ENCODE measurements at regions not wholly inside any gene's neighbourhood (a gene's known extent, or its start where the extent isn't known, plus 50 kb on each side); places are given as distances from the start of the nearest gene placed in this dataset.

GRCh38 chr11:70820712-70821111, 422.4 kb downstream of the CTTN start:
- no peaks in the 10 kb centered on the region for H3K36me3 Mint-ChIP-seq (ENCODE audit: insufficient read depth)
- no peaks in the 10 kb centered on the region for H3K4me1 Mint-ChIP-seq (ENCODE audit: low read depth in 2 of 2)
- ATAC-seq (replicated peaks) = no peak
- H3K9me3 Mint-ChIP-seq = peaks cover 0 to 2% of the 10 kb centered on the region in 2 donors
- peaks cover 26 to 54% of the 10 kb centered on the region in 2 donors for H3K27me3 Mint-ChIP-seq
- no peak overlapping the region for H3K27ac Mint-ChIP-seq
- no peak overlapping the region for H3K4me3 Mint-ChIP-seq
- DNase-seq = no peak

DNA sequence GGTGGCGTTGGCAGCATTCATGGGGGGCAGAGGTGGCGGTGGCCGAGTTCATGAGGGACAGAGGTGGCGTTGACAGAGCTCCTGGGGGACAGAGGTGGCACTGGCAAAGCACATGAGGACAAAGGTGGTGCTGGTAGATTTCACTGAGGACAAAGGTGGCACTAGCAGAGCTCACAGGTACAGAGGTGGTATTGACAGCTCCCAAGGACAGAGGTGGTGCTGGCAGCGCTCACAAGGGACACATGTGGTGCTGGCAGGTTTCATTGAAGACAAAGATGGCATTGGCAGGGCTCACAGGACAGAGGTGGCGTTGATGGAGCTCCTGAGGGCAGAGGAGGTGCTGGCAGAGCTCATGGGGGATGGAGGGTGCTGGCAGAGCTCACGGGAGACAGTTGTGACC, 425.4 kb downstream of the CTTN start:
- no peak overlapping the region for H3K4me3 Mint-ChIP-seq
- DNase-seq = no peak
- ATAC-seq (replicated peaks) = no peak
- peaks cover 0 to 2% of the 10 kb centered on the region in 2 donors for H3K9me3 Mint-ChIP-seq
- H3K27me3 Mint-ChIP-seq = peaks cover 40 to 74% of the 10 kb centered on the region in 2 donors
- H3K36me3 Mint-ChIP-seq (ENCODE audit: insufficient read depth) = no peaks in the 10 kb centered on the region
- H3K27ac Mint-ChIP-seq = no peak overlapping the region
- peaks cover 0 to 3% of the 10 kb centered on the region in 2 donors for H3K4me1 Mint-ChIP-seq (ENCODE audit: low read depth in 2 of 2)

DNA sequence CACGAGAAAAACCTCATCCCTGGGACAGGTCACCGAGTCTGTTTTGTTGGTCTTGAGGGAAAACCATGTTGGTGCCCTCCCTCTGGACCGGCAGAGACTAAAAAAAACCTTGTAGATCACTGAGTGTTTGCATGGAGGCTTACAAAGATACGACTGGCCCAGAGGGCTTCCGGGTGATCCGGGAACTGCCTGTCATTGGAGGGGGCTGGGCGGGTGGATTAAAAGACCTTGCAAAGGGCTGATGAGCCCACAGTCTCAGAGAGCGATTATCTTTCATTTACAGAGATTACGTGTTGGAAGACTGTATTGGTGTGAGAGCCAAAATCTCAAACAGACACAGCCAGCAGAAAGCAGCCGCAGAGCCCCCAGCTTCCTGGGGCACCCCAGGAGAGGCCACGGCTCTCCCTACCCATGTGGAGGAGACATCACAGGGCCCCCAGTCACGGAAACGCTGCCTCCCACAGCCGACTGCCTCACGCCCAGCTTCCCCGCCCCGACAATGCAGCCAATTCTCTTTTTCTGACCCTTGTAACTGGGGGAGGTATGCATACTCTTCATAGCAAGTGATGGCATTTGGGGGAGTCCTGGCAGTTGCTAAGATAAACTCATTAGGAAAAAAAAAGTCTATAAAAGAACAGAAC, 426.4 kb downstream of the CTTN start:
- Mint-ChIP-seq H3K27me3 (peaks cover 40 to 76% of the 10 kb centered on the region in 2 donors), H3K36me3 (ENCODE audit: insufficient read depth) (no peaks in the 10 kb centered on the region), H3K9me3 (peaks cover 0 to 2% of the 10 kb centered on the region in 2 donors), H3K4me1 (ENCODE audit: low read depth in 2 of 2) (peaks cover 0 to 3% of the 10 kb centered on the region in 2 donors), H3K4me3 (no peak overlapping the region), H3K27ac (no peak overlapping the region)
- ATAC-seq (replicated peaks) = no peak
- no peak for DNase-seq

DNA sequence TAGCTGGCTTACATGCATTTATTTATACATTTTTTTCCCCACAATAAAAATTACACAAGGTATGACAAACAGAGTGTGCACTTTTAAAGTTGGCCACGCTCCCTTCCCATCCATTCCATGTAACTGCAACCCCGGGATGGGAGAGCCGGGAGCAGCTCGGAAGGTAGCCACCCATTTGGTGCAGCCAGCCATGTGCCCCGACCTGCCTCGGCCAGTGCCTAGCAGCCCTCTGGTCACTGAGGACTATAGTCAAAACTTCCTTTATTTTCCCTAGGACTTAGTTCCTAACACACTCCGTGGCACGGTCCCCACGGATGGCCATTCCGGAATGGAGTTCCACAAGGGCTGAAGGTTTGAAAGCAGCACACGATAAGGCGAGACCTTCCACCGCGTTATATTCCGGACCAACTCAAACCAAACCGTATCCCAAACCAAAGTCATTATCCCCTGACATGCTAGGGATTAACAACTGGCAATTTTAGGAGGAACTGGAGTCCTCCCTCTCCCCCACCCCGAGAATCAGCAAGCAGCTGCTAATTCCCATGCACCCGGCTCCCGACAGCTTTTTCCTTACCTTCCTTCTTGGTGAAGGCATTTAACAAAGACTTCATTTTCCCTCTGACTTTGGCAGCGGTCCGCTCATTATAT, 426.4 kb downstream of the SHANK2 start:
- H3K9me3 Mint-ChIP-seq = peaks cover 0 to 2% of the 10 kb centered on the region in 2 donors
- H3K4me3 Mint-ChIP-seq = no peak overlapping the region
- no peak for DNase-seq
- H3K27ac Mint-ChIP-seq = no peak overlapping the region
- peaks cover 40 to 82% of the 10 kb centered on the region in 2 donors for H3K27me3 Mint-ChIP-seq
- no peak for ATAC-seq (replicated peaks)
- no peaks in the 10 kb centered on the region for H3K36me3 Mint-ChIP-seq (ENCODE audit: insufficient read depth)
- H3K4me1 Mint-ChIP-seq (ENCODE audit: low read depth in 2 of 2) = peaks cover 0 to 3% of the 10 kb centered on the region in 2 donors

- H3K4me3 Mint-ChIP-seq = no peak overlapping the region
- peaks cover 0 to 3% of the 10 kb centered on the region in 2 donors for H3K4me1 Mint-ChIP-seq (ENCODE audit: low read depth in 2 of 2)
- no peak for ATAC-seq (replicated peaks)
- H3K36me3 Mint-ChIP-seq (ENCODE audit: insufficient read depth) = no peaks in the 10 kb centered on the region
- no peak for DNase-seq
- no peak overlapping the region for H3K27ac Mint-ChIP-seq
- H3K9me3 Mint-ChIP-seq = peaks cover 0 to 2% of the 10 kb centered on the region in 2 donors
- peaks cover 40 to 88% of the 10 kb centered on the region in 2 donors for H3K27me3 Mint-ChIP-seq
Observed at GRCh38 chr11:70826541-70827335, 425.6 kb downstream of the SHANK2 start.

- ATAC-seq (replicated peaks) = no peak
- Mint-ChIP-seq H3K9me3 (no peaks in the 10 kb centered on the region), H3K36me3 (ENCODE audit: insufficient read depth) (no peaks in the 10 kb centered on the region), H3K4me1 (ENCODE audit: low read depth in 2 of 2) (peaks cover 0 to 3% of the 10 kb centered on the region in 2 donors), H3K4me3 (no peak overlapping the region), H3K27me3 (peaks cover 35 to 86% of the 10 kb centered on the region in 2 donors), H3K27ac (no peak overlapping the region)
- DNase-seq = no peak
Observed at GRCh38 chr11:70828593-70829082, 423.7 kb downstream of the SHANK2 start.

GRCh38 chr11:70829134-70829885, 423.1 kb downstream of the SHANK2 start:
- DNase-seq (no peak), ATAC-seq (replicated peaks) (no peak)
- Mint-ChIP-seq H3K36me3 (ENCODE audit: insufficient read depth) (no peaks in the 10 kb centered on the region), H3K4me3 (no peak overlapping the region), H3K27ac (no peak overlapping the region), H3K4me1 (ENCODE audit: low read depth in 2 of 2) (peaks cover 0 to 3% of the 10 kb centered on the region in 2 donors), H3K9me3 (no peaks in the 10 kb centered on the region), H3K27me3 (peaks cover 28 to 86% of the 10 kb centered on the region in 2 donors)

- ATAC-seq (replicated peaks) (no peak), DNase-seq (no peak)
- no peak overlapping the region for H3K4me3 Mint-ChIP-seq
- H3K9me3 Mint-ChIP-seq = no peaks in the 10 kb centered on the region
- H3K4me1 Mint-ChIP-seq (ENCODE audit: low read depth in 2 of 2) = peaks cover 0 to 3% of the 10 kb centered on the region in 2 donors
- no peaks in the 10 kb centered on the region for H3K36me3 Mint-ChIP-seq (ENCODE audit: insufficient read depth)
- peaks cover 22 to 86% of the 10 kb centered on the region in 2 donors for H3K27me3 Mint-ChIP-seq
- no peak overlapping the region for H3K27ac Mint-ChIP-seq
Observed at GRCh38 chr11:70829886-70830272, 422.5 kb downstream of the SHANK2 start.

DNA sequence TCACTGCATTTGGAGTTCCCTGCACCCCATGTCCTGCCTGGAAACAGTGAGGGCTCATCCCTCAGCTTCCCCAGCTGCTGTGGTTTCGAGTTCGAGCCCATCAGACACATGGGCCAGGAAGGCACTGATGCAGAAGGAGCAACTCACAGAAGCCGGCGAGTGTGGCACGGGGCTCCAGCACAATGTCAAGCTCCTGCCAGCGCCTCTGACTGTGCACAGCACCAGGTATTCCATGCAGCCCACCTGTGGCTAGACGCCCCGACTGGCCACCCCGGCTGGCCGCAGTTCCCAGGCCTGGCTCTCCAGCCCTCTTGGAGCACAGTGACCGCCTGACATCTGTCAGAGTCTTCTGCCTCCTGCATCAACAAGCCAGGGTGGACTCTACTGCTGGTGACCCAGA, 419.4 kb downstream of the SHANK2 start:
- Mint-ChIP-seq H3K27ac (no peak overlapping the region), H3K27me3 (peaks cover 0 to 59% of the 10 kb centered on the region in 2 donors), H3K4me3 (no peak overlapping the region), H3K4me1 (ENCODE audit: low read depth in 2 of 2) (no peaks in the 10 kb centered on the region), H3K9me3 (no peaks in the 10 kb centered on the region), H3K36me3 (ENCODE audit: insufficient read depth) (no peaks in the 10 kb centered on the region)
- no peak for ATAC-seq (replicated peaks)
- no peak for DNase-seq

GRCh38 chr11:70833554-70833953, 418.8 kb downstream of the SHANK2 start:
- Mint-ChIP-seq H3K9me3 (peaks cover 0 to 4% of the 10 kb centered on the region in 2 donors), H3K36me3 (ENCODE audit: insufficient read depth) (no peaks in the 10 kb centered on the region), H3K4me3 (no peak overlapping the region), H3K27me3 (peaks cover 0 to 54% of the 10 kb centered on the region in 2 donors), H3K4me1 (ENCODE audit: low read depth in 2 of 2) (no peaks in the 10 kb centered on the region), H3K27ac (no peak overlapping the region)
- ATAC-seq (replicated peaks) = no peak
- no peak for DNase-seq

GRCh38 chr11:70834277-70834940, 418.0 kb downstream of the SHANK2 start:
- peaks cover 0 to 4% of the 10 kb centered on the region in 2 donors for H3K9me3 Mint-ChIP-seq
- H3K27ac Mint-ChIP-seq = no peak overlapping the region
- no peak for DNase-seq
- H3K4me3 Mint-ChIP-seq = no peak overlapping the region
- no peaks in the 10 kb centered on the region for H3K36me3 Mint-ChIP-seq (ENCODE audit: insufficient read depth)
- no peak for ATAC-seq (replicated peaks)
- peaks cover 0 to 48% of the 10 kb centered on the region in 2 donors for H3K27me3 Mint-ChIP-seq
- no peaks in the 10 kb centered on the region for H3K4me1 Mint-ChIP-seq (ENCODE audit: low read depth in 2 of 2)

- Mint-ChIP-seq H3K27ac (no peak overlapping the region), H3K4me3 (no peak overlapping the region), H3K4me1 (ENCODE audit: low read depth in 2 of 2) (no peaks in the 10 kb centered on the region), H3K27me3 (peaks cover 0 to 45% of the 10 kb centered on the region in 2 donors), H3K9me3 (peaks cover 0 to 4% of the 10 kb centered on the region in 2 donors), H3K36me3 (ENCODE audit: insufficient read depth) (no peaks in the 10 kb centered on the region)
- DNase-seq (no peak), ATAC-seq (replicated peaks) (no peak)
Observed at GRCh38 chr11:70834984-70835560, 417.3 kb downstream of the SHANK2 start.

Measured in effector memory CD8-positive, alpha-beta T cell (primary cell).